SH-SY5Y (cell line): ENCODE measurements at regions not wholly inside any gene's neighbourhood (a gene's known extent, or its start where the extent isn't known, plus 50 kb on each side); places are given as distances from the start of the nearest gene placed in this dataset.

Experiments used
- GATA2 ChIP-seq: IDR thresholded peaks from 2 replicates; pipeline ENCODE4 v1.6.1; 2011; ENCODE audit warnings: mild to moderate bottlenecking, low read depth, low read length
- GATA3 ChIP-seq: IDR thresholded peaks from 2 replicates; pipeline ENCODE4 v1.6.1; 2011; ENCODE audit warnings: low read depth, mild to moderate bottlenecking, low read length, moderate library complexity

DNA sequence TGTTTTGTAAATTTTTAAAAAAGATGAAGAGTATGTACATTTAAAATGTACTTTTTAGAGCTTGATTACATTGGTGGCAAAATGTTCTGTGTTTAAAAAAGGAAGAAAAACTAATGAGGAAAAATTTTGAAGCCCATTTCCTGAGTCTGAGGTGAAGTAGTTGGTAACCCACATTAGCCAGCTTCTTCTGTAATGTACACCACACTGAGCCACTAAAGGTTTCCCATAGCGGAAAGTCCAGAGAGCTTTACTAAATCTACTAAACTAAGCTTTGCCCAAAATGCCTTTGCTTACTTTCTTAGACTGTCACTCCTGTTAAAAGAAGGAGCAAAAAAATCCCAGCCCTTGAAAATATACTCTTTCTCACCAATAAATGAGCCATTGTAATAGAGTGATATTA is 804.8 kb upstream of the ZEB2 start:
- TF ChIP-seq GATA3, result no peak
- no peak for TF ChIP-seq GATA2
